CD1c-positive myeloid dendritic cell (primary cell): ENCODE measurements at regions not wholly inside any gene's neighbourhood (a gene's known extent, or its start where the extent isn't known, plus 50 kb on each side); places are given as distances from the start of the nearest gene placed in this dataset.

ENCODE experiments used
- DNase-seq: peaks from one replicate; pipeline ENCODE4 v3.0.0-alpha.2; 2016; ENCODE audit errors: extremely low spot score

GRCh38 chr11:42179216-42179615 lies 719.8 kb upstream of the LRRC4C start:
- no peak for DNase-seq

- DNase-seq: no peak
Observed at GRCh38 chr11:42195289-42196013, 736.0 kb upstream of the LRRC4C start.

- no peak for DNase-seq
Observed at GRCh38 chr11:42200311-42200710, 740.9 kb upstream of the LRRC4C start.

GRCh38 chr11:42201603-42202148 lies 742.2 kb upstream of the LRRC4C start:
- no peak for DNase-seq

- no peak for DNase-seq
Observed at GRCh38 chr11:42205518-42205917, 746.1 kb upstream of the LRRC4C start.

- no peak for DNase-seq
Observed at GRCh38 chr11:42225664-42226063, 766.2 kb upstream of the LRRC4C start.

GRCh38 chr11:42232673-42233072 lies 773.2 kb upstream of the LRRC4C start:
- no peak for DNase-seq

- no peak for DNase-seq
Observed at GRCh38 chr11:42234451-42234951, 775.0 kb upstream of the LRRC4C start.

GRCh38 chr11:42237701-42238235 lies 778.3 kb upstream of the LRRC4C start:
- no peak for DNase-seq

- DNase-seq: no peak
Observed at GRCh38 chr11:42239188-42239587, 779.7 kb upstream of the LRRC4C start.

GRCh38 chr11:42243385-42243784 lies 783.9 kb upstream of the LRRC4C start:
- no peak for DNase-seq

- DNase-seq: no peak
Observed at GRCh38 chr11:42244376-42244775, 784.9 kb upstream of the LRRC4C start.

GRCh38 chr11:42249401-42249800 lies 789.9 kb upstream of the LRRC4C start:
- DNase-seq: no peak

GRCh38 chr11:42249956-42250355 lies 790.5 kb upstream of the LRRC4C start:
- DNase-seq: no peak

GRCh38 chr11:42251984-42252383 lies 792.5 kb upstream of the LRRC4C start:
- no peak for DNase-seq

- peak; percentile 18 for DNase-seq
Observed at GRCh38 chr11:42253156-42253555, 793.7 kb upstream of the LRRC4C start.

- no peak for DNase-seq
Observed at GRCh38 chr11:42255906-42256305, 796.5 kb upstream of the LRRC4C start.

GRCh38 chr11:42257534-42257933 lies 798.1 kb upstream of the LRRC4C start:
- no peak for DNase-seq

- DNase-seq: no peak
Observed at GRCh38 chr11:42265072-42265471, 805.6 kb upstream of the LRRC4C start.

GRCh38 chr11:42271306-42271705 lies 811.9 kb upstream of the LRRC4C start:
- no peak for DNase-seq

- no peak for DNase-seq
Observed at GRCh38 chr11:42273977-42274376, 814.5 kb upstream of the LRRC4C start.

GRCh38 chr11:42296910-42297309 lies 837.5 kb upstream of the LRRC4C start:
- no peak for DNase-seq

GRCh38 chr11:42299780-42300179 lies 840.3 kb upstream of the LRRC4C start:
- DNase-seq: no peak
